Common myeloid progenitor, CD34-positive (primary cell): ENCODE measurements at regions not wholly inside any gene's neighbourhood (a gene's known extent, or its start where the extent isn't known, plus 50 kb on each side); places are given as distances from the start of the nearest gene placed in this dataset.

ENCODE experiments used
- CTCF ChIA-PET: fragments of 350-600 bp; sonication (Branson Sonifier 250); formaldehyde crosslinking; loops from one replicate; lab custom pipeline; 2021; ENCODE audit warnings: antibody characterized with exemption; lab: Charles Lee
- POLR2A ChIA-PET: fragments of 350-600 bp; sonication (Branson Sonifier 250); formaldehyde crosslinking; loops from one replicate; lab custom pipeline; 2021; ENCODE audit warnings: antibody characterized with exemption; lab: Charles Lee
- DNase-seq, 3 donors: peaks; one replicate each; pipeline versions ENCODE4 v3.0.0 to v3.0.0-alpha.2; 2013
- H3K27ac ChIP-seq, 2 experiments: 1 replicate in 1 of 2; 2 replicates in 1 of 2; pipeline ENCODE4 v1.7.0; 2013; ENCODE audit warnings: inconsistent platforms in 2 of 2, low read length in 2 of 2, mild to moderate bottlenecking in 2 of 2, low read depth in 1 of 2, moderate library complexity in 1 of 2; ENCODE audit not compliant: severe bottlenecking in 2 of 2, insufficient read depth in 1 of 2, poor library complexity in 1 of 2
- H3K27me3 ChIP-seq, 5 experiments: replicated peaks in 2 of 5; 1 replicate in 3 of 5; 2 replicates in 2 of 5; pipeline versions ENCODE4 v1.6.1 to v1.7.0; 2013; ENCODE audit warnings: low read length in 4 of 5, mild to moderate bottlenecking in 2 of 5, moderate library complexity in 2 of 5, inconsistent platforms in 1 of 5; ENCODE audit not compliant: insufficient read depth in 5 of 5, control insufficient read depth in 4 of 5
- H3K36me3 ChIP-seq, 4 experiments: 1 replicate in 2 of 4; 2 replicates in 2 of 4; pipeline versions ENCODE4 v1.6.1 to v1.7.0; 2013; ENCODE audit warnings: low read length in 3 of 4, control low read depth in 1 of 4, mild to moderate bottlenecking in 1 of 4; ENCODE audit not compliant: control insufficient read depth in 4 of 4, insufficient read depth in 4 of 4
- H3K4me1 ChIP-seq, 4 experiments: 1 replicate in 3 of 4; 2 replicates in 1 of 4; pipeline versions ENCODE4 v1.6.1 to v1.7.1; 2013; ENCODE audit warnings: low read length in 3 of 4, mild to moderate bottlenecking in 3 of 4, control low read depth in 1 of 4, inconsistent platforms in 1 of 4, moderate library complexity in 1 of 4; ENCODE audit not compliant: control insufficient read depth in 4 of 4, insufficient read depth in 4 of 4; ENCODE audit errors: control extremely low read depth in 1 of 4
- H3K4me3 ChIP-seq, 7 experiments: 1 replicate in 4 of 7; 2 replicates in 3 of 7; pipeline versions ENCODE4 v1.5.1 to v1.7.0; 2013; ENCODE audit warnings: mild to moderate bottlenecking in 7 of 7, low read length in 6 of 7, moderate library complexity in 6 of 7, inconsistent platforms in 2 of 7, low read depth in 2 of 7, control low read depth in 1 of 7; ENCODE audit not compliant: insufficient read depth in 4 of 7, control insufficient read depth in 1 of 7; ENCODE audit errors: extremely low read depth in 1 of 7
- H3K9me3 ChIP-seq, 5 experiments: 1 replicate in 4 of 5; 2 replicates in 1 of 5; pipeline versions ENCODE4 v1.6.1 to v1.7.1; 2013; ENCODE audit warnings: low read length in 4 of 5, mild to moderate bottlenecking in 2 of 5, inconsistent platforms in 1 of 5, low read depth in 1 of 5, moderate library complexity in 1 of 5; ENCODE audit not compliant: control insufficient read depth in 4 of 5, insufficient read depth in 2 of 5; ENCODE audit errors: control extremely low read depth in 1 of 5
- WGBS: methylation state at CpG from one replicate; pipeline ENCODE4 v1.1.5; 2013; ENCODE audit not compliant: insufficient coverage; 5-methylcytosine and 5-hydroxymethylcytosine counted together

GRCh38 chr6:19477563-19477962 is 359.6 kb upstream of the ID4 start:
- POLR2A ChIA-PET: no interaction called here
- H3K36me3 ChIP-seq: no peaks in the 10 kb centered on the region
- no peaks in the 10 kb centered on the region for H3K9me3 ChIP-seq
- DNase-seq: no peak
- H3K27me3 ChIP-seq: no peaks in the 10 kb centered on the region
- H3K27ac ChIP-seq: no peak overlapping the region
- no CpG with 5 or more reads among the region's 1 CpG for WGBS
- no peak overlapping the region for H3K4me3 ChIP-seq
- no peaks in the 10 kb centered on the region for H3K4me1 ChIP-seq
- CTCF ChIA-PET: no interaction called here

GRCh38 chr6:19478273-19478672 is 358.9 kb upstream of the ID4 start:
- Histone ChIP-seq H3K4me3 (no peak overlapping the region), H3K36me3 (no peaks in the 10 kb centered on the region), H3K4me1 (no peaks in the 10 kb centered on the region), H3K9me3 (no peaks in the 10 kb centered on the region), H3K27ac (no peak overlapping the region), H3K27me3 (no peaks in the 10 kb centered on the region)
- no peak for DNase-seq
- ChIA-PET POLR2A (no interaction called here), CTCF (no interaction called here)
- 75% methylated on average over 2 of the region's 4 CpGs for WGBS

DNA sequence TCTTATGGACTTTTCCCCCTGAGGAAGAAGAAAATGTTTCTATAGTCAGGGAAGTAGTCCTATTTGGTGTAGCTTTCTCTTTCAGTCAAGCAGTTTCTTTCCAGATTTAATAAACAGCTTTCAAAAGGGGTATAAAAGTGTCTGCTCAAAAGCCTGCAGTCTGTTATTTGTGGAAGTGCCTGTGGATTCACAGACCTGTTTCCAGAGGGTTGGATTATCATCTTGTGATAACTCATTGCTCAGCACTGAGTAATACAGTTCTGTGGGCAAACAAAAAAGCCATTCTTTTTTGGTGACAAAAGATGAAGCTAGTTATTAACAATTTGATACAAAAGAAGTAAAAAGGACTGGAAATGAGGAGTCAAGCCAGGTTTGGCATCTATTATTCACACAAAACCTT is 358.2 kb upstream of the ID4 start:
- CTCF ChIA-PET: no interaction called here

DNA sequence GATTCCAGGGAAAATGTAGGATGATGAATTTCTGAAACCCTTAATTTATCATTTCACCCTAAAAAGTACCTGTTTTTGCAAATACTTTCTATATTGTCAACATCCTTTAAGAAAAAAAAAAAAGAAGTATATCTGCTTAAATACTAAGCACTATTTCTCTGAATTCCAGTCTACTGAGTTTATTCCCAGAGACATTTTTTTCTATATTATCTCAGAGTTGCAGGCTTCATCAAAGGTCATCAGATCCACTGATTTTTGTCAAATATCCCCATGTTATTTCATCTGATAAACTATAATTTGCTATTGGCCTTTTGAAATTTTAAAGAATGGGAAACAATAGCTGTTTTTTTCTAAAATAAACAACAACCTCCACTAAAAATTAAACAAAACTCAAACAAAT is 357.6 kb upstream of the ID4 start:
- Histone ChIP-seq H3K27me3 (no peaks in the 10 kb centered on the region), H3K4me1 (no peaks in the 10 kb centered on the region), H3K9me3 (no peaks in the 10 kb centered on the region), H3K36me3 (no peaks in the 10 kb centered on the region), H3K4me3 (no peak overlapping the region), H3K27ac (no peak overlapping the region)
- POLR2A ChIA-PET: no interaction called here
- no peak for DNase-seq
- CTCF ChIA-PET: no interaction called here

More for the DNA sequence above, 358.2 kb upstream of the ID4 start:
- H3K9me3 ChIP-seq: no peaks in the 10 kb centered on the region
- H3K4me3 ChIP-seq: no peak overlapping the region
- DNase-seq: no peak
- no peaks in the 10 kb centered on the region for H3K4me1 ChIP-seq
- POLR2A ChIA-PET: no interaction called here
- no peak overlapping the region for H3K27ac ChIP-seq
- no peaks in the 10 kb centered on the region for H3K27me3 ChIP-seq
- no peaks in the 10 kb centered on the region for H3K36me3 ChIP-seq

DNA sequence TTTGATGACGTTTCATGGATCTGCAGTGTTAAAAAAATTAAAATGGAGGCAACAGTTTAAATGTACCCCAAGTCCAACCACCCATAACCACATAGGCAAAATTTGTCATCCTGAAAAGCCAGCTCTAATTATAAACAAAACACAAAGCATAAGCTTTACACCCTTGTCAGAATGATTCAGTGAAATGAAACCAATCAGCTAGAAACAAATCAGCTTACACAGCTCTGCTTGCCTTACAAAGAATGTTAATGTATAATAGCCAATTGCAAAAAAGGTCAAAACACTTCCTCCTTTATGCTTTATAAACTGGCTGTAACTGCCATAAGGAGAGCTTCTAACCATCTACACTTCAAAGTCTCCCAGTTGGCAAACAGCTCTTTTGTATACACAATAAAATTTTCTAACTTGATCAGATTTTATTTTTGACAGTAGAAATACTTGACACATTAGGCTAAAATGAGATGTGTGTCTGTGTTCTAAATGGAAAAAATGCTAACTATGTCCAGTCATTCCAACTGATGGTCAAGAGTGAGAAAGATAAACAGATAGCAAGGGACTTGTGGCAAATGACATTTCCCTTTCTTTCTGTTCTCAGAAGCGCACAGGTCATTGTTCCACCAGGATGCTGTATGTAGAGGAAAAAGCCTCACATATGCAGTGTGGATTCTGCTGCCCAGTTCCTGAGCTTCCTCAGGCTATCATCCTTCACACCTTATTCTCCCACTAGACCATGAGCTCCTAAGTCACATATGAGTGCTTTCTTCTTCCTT is 344.3 kb upstream of the ID4 start:
- H3K4me3 ChIP-seq: no peak overlapping the region
- WGBS: 75% methylated on average over 1 of the region's 2 CpGs
- ChIA-PET POLR2A (no interaction called here), CTCF (no interaction called here)
- H3K27ac ChIP-seq: no peak overlapping the region
- H3K9me3 ChIP-seq: no peaks in the 10 kb centered on the region
- no peak for DNase-seq
- H3K36me3 ChIP-seq: no peaks in the 10 kb centered on the region
- H3K4me1 ChIP-seq: no peaks in the 10 kb centered on the region
- no peaks in the 10 kb centered on the region for H3K27me3 ChIP-seq

GRCh38 chr6:19501737-19502245 is 335.4 kb upstream of the ID4 start:
- Histone ChIP-seq H3K27ac (no peak overlapping the region), H3K36me3 (no peaks in the 10 kb centered on the region), H3K4me1 (no peaks in the 10 kb centered on the region), H3K4me3 (no peak overlapping the region), H3K27me3 (no peaks in the 10 kb centered on the region), H3K9me3 (peaks cover 0 to 6% (median 0%) of the 10 kb centered on the region in 5 experiments)
- POLR2A ChIA-PET: no interaction called here
- CTCF ChIA-PET: no interaction called here
- WGBS: 100% methylated on average over 1 of the region's 3 CpGs
- no peak for DNase-seq

DNA sequence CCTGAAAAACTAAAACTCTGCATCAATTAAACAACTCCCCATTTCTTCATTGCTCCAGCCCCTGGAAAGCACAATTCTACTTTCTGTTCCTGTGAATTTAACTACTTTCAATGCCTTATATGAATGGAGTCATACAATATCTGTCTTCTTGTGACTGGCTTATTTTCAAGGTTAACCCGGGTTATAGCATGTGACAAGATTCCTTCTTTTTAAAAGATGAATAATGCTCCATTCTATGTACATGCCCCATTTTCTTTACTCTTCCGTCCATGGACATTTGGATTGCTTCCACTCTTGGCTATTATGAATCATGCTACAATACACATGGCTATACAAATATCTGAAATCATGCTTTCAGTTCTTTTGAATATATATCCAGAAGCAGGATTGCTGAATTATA is 334.9 kb upstream of the ID4 start:
- DNase-seq: no peak
- no peaks in the 10 kb centered on the region for H3K36me3 ChIP-seq
- CTCF ChIA-PET: no interaction called here

More for the DNA sequence above, 334.9 kb upstream of the ID4 start:
- POLR2A ChIA-PET: no interaction called here
- 100% methylated on average over 1 of the region's 2 CpGs for WGBS
- Histone ChIP-seq H3K27me3 (no peaks in the 10 kb centered on the region), H3K9me3 (peaks cover 0 to 6% (median 0%) of the 10 kb centered on the region in 5 experiments), H3K27ac (no peak overlapping the region), H3K4me3 (no peak overlapping the region), H3K4me1 (no peaks in the 10 kb centered on the region)
